ENCODE measurements at regions not wholly inside any gene's neighbourhood (a gene's known extent, or its start where the extent isn't known, plus 50 kb on each side); places are given as distances from the start of the nearest gene placed in this dataset.

DNA sequence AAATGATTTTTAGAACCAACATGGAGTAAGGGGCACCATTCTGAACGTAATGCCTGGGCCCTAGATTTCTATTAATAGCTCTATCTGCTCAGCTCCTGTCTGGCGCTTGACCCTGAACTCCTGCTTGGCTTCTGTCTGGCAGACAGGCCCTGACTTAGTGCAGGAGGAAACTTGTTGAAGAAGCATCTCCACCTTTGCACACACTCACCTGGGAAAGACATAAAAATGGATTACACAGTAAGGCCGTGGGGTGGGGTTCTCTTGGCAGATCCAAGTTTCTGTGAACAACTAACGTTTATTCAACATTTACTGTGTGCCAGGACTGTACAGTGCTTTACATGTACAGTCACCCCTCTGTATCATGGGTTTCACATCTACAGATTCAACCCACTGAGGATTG, 62.1 kb upstream of the CNIH3 start:
- TF ChIP-seq, protein P1, sequence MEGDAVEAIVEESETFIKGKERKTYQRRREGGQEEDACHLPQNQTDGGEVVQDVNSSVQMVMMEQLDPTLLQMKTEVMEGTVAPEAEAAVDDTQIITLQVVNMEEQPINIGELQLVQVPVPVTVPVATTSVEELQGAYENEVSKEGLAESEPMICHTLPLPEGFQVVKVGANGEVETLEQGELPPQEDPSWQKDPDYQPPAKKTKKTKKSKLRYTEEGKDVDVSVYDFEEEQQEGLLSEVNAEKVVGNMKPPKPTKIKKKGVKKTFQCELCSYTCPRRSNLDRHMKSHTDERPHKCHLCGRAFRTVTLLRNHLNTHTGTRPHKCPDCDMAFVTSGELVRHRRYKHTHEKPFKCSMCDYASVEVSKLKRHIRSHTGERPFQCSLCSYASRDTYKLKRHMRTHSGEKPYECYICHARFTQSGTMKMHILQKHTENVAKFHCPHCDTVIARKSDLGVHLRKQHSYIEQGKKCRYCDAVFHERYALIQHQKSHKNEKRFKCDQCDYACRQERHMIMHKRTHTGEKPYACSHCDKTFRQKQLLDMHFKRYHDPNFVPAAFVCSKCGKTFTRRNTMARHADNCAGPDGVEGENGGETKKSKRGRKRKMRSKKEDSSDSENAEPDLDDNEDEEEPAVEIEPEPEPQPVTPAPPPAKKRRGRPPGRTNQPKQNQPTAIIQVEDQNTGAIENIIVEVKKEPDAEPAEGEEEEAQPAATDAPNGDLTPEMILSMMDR (conservative IDR thresholded peaks at IDR 0.05; ENCODE audit: low read length), result no peak
- no peak for TF ChIP-seq EZH2phosphoT487 (IDR thresholded peaks at IDR 0.05; ENCODE audit: borderline replicate concordance, low read depth, low read length)
